ENCODE measurements at regions not wholly inside any gene's neighbourhood (a gene's known extent, or its start where the extent isn't known, plus 50 kb on each side); places are given as distances from the start of the nearest gene placed in this dataset.

- no peak for FAIRE-seq
- CTCF ChIA-PET (ENCODE audit: partially characterized antibody), result no interaction called here
- H3K4me1 ChIP-seq (replicated peaks in 1 of 4; ENCODE audit: control insufficient read depth in 3 of 4, insufficient read depth in 4 of 4, low read length in 3 of 4), result peaks cover 0 to 3% (median 0%) of the 10 kb centered on the region in 4 experiments; a peak in 1 of 7 replicates
- TF ChIP-seq SIN3A (conservative IDR thresholded peaks at IDR 0.05 in 1 of 2, IDR thresholded peaks at IDR 0.05 in 1 of 2; ENCODE audit: low read depth in 1 of 2, low read length in 2 of 2), result no peak
- TF ChIP-seq SP4 (IDR thresholded peaks at IDR 0.05; ENCODE audit: low read length), result no peak
- no peak for TF ChIP-seq SIX5 (IDR thresholded peaks at IDR 0.05; ENCODE audit: low read depth, low read length)
- no peak for TF ChIP-seq HDAC2 (IDR thresholded peaks at IDR 0.05; ENCODE audit: borderline replicate concordance in 1 of 2, low read depth in 2 of 2, low read length in 2 of 2)
- TF ChIP-seq TAF7 (optimal IDR thresholded peaks at IDR 0.05; ENCODE audit: borderline replicate concordance, low read depth, low read length), result no peak
- no peak for TF ChIP-seq SAP30 (IDR thresholded peaks at IDR 0.05; ENCODE audit: insufficient read depth, insufficient replicate concordance, low read length)
- TF ChIP-seq ZNF274 (IDR thresholded peaks at IDR 0.05; ENCODE audit: borderline replicate concordance, extremely low read depth, low read length), result no peak
- no peak for TF ChIP-seq JUN (IDR thresholded peaks at IDR 0.05; ENCODE audit: low read depth, low read length)
- TF ChIP-seq RNF2 (IDR thresholded peaks at IDR 0.05; ENCODE audit: borderline replicate concordance, low read depth, low read length, missing control alignments, poor library complexity, severe bottlenecking), result no peak
- no peak for TF ChIP-seq CTBP2 (IDR thresholded peaks at IDR 0.05; ENCODE audit: borderline replicate concordance, insufficient read depth, insufficient read length, low read length)
- TF ChIP-seq EZH2 (IDR thresholded peaks at IDR 0.05; ENCODE audit: low read depth, low read length, severe bottlenecking), result no peak
- TF ChIP-seq EP300 (IDR thresholded peaks at IDR 0.05; ENCODE audit: borderline replicate concordance in 1 of 2, low read depth in 2 of 2, low read length in 2 of 2), result no peak
- no peak for TF ChIP-seq PHF8 (conservative IDR thresholded peaks at IDR 0.05; ENCODE audit: low read depth, low read length)
Measured at GRCh38 chr2:6506361-6506794, 359.3 kb downstream of the CMPK2 start.

More at GRCh38 chr2:6506361-6506794, 359.3 kb downstream of the CMPK2 start:
- H3K14ac ChIP-seq (ENCODE audit: insufficient read length), result no peak overlapping the region
- no peak overlapping the region for H2BK5ac ChIP-seq (ENCODE audit: low read depth, low read length)
- H3K36me3 ChIP-seq (ENCODE audit: control insufficient read depth in 2 of 4, insufficient read depth in 4 of 4, low read length in 3 of 4), result no peaks in the 10 kb centered on the region
- no peak overlapping the region for H2AK5ac ChIP-seq (ENCODE audit: low read depth, low read length)
- DNase-seq (ENCODE audit: low read depth in 1 of 2, low spot score in 2 of 2), result no peak
- no peak overlapping the region for H2BK15ac ChIP-seq (ENCODE audit: low read length)
- H2AFZ ChIP-seq (ENCODE audit: low read length), result no peak overlapping the region
- H2BK120ac ChIP-seq (replicated peaks; ENCODE audit: low read depth, low read length), result no peak overlapping the region
- H3K23me2 ChIP-seq (ENCODE audit: low read depth, low read length), result no peaks in the 10 kb centered on the region
- no peak overlapping the region for H4K8ac ChIP-seq (ENCODE audit: extremely low read depth, insufficient read depth, low read length)
- H3K18ac ChIP-seq (ENCODE audit: extremely low read depth, low read length), result no peak overlapping the region
- no peak overlapping the region for H3K4me3 ChIP-seq (ENCODE audit: extremely low read depth in 1 of 4, insufficient read depth in 2 of 4, low read depth in 3 of 4, low read length in 4 of 4)
- no peaks in the 10 kb centered on the region for H4K20me1 ChIP-seq (replicated peaks in 1 of 2; ENCODE audit: control insufficient read depth in 1 of 2, insufficient read depth in 2 of 2, low read length in 2 of 2)
- no peak overlapping the region for H3K4ac ChIP-seq (replicated peaks; ENCODE audit: insufficient read length, low read depth, low read length)
- H3K27me3 ChIP-seq (replicated peaks in 1 of 4; ENCODE audit: control insufficient read depth in 3 of 4, extremely low read depth in 1 of 4, insufficient read depth in 3 of 4, low read length in 3 of 4), result no peaks in the 10 kb centered on the region
- 84% methylated on average over 6 of the region's 6 CpGs; no CpG with 5 or more reads in 1 of the 2 experiments for WGBS, 2 experiments (ENCODE audit: extremely low coverage in 1 of 2, insufficient coverage in 1 of 2, insufficient read length in 1 of 2, insufficient replicate concordance in 2 of 2, low coverage in 1 of 2, low lambda C conversion rate in 2 of 2, missing lambda C conversion rate in 1 of 2)
- no peak overlapping the region for H3K4me2 ChIP-seq (ENCODE audit: insufficient read depth in 1 of 2, low read depth in 2 of 2, low read length in 2 of 2)
- no peaks in the 10 kb centered on the region for H3K79me2 ChIP-seq (ENCODE audit: control insufficient read depth in 1 of 2, insufficient read depth in 2 of 2, low read length in 2 of 2)
- H4K5ac ChIP-seq (ENCODE audit: insufficient read length, low read depth, low read length), result no peak overlapping the region
- no peak overlapping the region for H2BK20ac ChIP-seq (ENCODE audit: low read length)
- no peak overlapping the region for H4K91ac ChIP-seq (replicated peaks; ENCODE audit: insufficient read length, low read length)
- H3K9me3 ChIP-seq (ENCODE audit: insufficient read depth in 2 of 2, low read depth in 1 of 2, low read length in 1 of 2), result no peaks in the 10 kb centered on the region
- H3K9ac ChIP-seq (replicated peaks in 1 of 4; ENCODE audit: extremely low read depth in 1 of 4, low read depth in 3 of 4, low read length in 3 of 4), result no peak overlapping the region
- no peaks in the 10 kb centered on the region for H3K79me1 ChIP-seq (ENCODE audit: low read depth, low read length)
- H3K27ac ChIP-seq (ENCODE audit: low read depth, low read length), result no peak overlapping the region
- no peak overlapping the region for H2BK12ac ChIP-seq (ENCODE audit: low read depth, low read length)
- H3K23ac ChIP-seq (ENCODE audit: insufficient read length), result no peak overlapping the region
- H3K56ac ChIP-seq (replicated peaks; ENCODE audit: insufficient read length, low read depth, low read length), result no peak overlapping the region
- POLR2A ChIA-PET (ENCODE audit: partially characterized antibody), result no interaction called here

All from H1 (cell line).